H1 (cell line): ENCODE measurements at regions not wholly inside any gene's neighbourhood (a gene's known extent, or its start where the extent isn't known, plus 50 kb on each side); places are given as distances from the start of the nearest gene placed in this dataset.

Experiments used
- BCL11A ChIP-seq, 2 experiments: IDR thresholded peaks; one replicate each; pipeline ENCODE4 v1.6.1; 2011; ENCODE audit warnings: low read depth in 2 of 2, low read length in 2 of 2, mild to moderate bottlenecking in 2 of 2
- EGR1 ChIP-seq: IDR thresholded peaks from 2 replicates; pipeline ENCODE4 v1.6.1; 2011; ENCODE audit warnings: low read depth, low read length, borderline replicate concordance
- JUN ChIP-seq: IDR thresholded peaks from 2 replicates; pipeline ENCODE4 v1.6.1; 2011; ENCODE audit warnings: low read depth, mild to moderate bottlenecking, improper control_type of control experiment, low read length
- POLR2AphosphoS5 ChIP-seq: IDR thresholded peaks from 2 replicates; pipeline ENCODE4 v1.6.1; 2011; ENCODE audit warnings: low read depth, low read length
- RBBP5 ChIP-seq: IDR thresholded peaks from 2 replicates; pipeline ENCODE4 v1.7.1; 2012; ENCODE audit warnings: low read depth, mild to moderate bottlenecking, inconsistent platforms, low read length, moderate library complexity, borderline replicate concordance
- SAP30 ChIP-seq: fragments of 300-600 bp; sonication (generic); IDR thresholded peaks from 2 replicates; pipeline ENCODE4 v1.7.1; 2012; ENCODE audit warnings: low read length, moderate library complexity, mild to moderate bottlenecking, inconsistent platforms; ENCODE audit not compliant: insufficient read depth, insufficient replicate concordance
- SIX5 ChIP-seq: IDR thresholded peaks from 2 replicates; pipeline ENCODE4 v1.6.1; 2011; ENCODE audit warnings: mild to moderate bottlenecking, low read depth, low read length
- TAF7 ChIP-seq: optimal IDR thresholded peaks from 2 replicates; pipeline ENCODE3; 2011; ENCODE audit warnings: low read depth, mild to moderate bottlenecking, inconsistent platforms, low read length, moderate library complexity, borderline replicate concordance
- TF ChIP-seq, protein P1 (sequence below): fragments of 300-600 bp; sonication (generic); IDR thresholded peaks from 2 replicates; pipeline ENCODE4 v1.7.1; 2012; ENCODE audit warnings: low read length, moderate library complexity, mild to moderate bottlenecking, inconsistent platforms; ENCODE audit not compliant: insufficient replicate concordance

DNA sequence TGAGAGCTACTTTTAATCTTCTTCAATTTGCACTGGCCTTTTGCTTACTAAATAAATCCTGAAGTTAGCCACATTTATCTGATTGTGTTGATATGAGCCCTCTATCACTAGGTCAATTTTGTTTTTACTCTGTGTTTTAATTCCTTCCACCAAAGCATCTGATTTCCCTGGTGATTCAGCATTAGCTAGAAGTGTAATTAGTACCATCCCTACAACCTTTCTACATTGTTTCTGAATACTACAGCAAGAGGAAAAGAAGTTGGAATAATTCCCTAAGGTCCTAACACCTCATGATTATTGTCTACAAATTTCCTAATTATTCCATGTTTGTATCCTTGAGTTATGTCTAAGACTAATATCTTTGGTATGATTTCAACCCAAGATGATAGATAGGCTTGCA lies 1093.6 kb downstream of the SUCLG1 start (continued):
- TF ChIP-seq, protein P1, sequence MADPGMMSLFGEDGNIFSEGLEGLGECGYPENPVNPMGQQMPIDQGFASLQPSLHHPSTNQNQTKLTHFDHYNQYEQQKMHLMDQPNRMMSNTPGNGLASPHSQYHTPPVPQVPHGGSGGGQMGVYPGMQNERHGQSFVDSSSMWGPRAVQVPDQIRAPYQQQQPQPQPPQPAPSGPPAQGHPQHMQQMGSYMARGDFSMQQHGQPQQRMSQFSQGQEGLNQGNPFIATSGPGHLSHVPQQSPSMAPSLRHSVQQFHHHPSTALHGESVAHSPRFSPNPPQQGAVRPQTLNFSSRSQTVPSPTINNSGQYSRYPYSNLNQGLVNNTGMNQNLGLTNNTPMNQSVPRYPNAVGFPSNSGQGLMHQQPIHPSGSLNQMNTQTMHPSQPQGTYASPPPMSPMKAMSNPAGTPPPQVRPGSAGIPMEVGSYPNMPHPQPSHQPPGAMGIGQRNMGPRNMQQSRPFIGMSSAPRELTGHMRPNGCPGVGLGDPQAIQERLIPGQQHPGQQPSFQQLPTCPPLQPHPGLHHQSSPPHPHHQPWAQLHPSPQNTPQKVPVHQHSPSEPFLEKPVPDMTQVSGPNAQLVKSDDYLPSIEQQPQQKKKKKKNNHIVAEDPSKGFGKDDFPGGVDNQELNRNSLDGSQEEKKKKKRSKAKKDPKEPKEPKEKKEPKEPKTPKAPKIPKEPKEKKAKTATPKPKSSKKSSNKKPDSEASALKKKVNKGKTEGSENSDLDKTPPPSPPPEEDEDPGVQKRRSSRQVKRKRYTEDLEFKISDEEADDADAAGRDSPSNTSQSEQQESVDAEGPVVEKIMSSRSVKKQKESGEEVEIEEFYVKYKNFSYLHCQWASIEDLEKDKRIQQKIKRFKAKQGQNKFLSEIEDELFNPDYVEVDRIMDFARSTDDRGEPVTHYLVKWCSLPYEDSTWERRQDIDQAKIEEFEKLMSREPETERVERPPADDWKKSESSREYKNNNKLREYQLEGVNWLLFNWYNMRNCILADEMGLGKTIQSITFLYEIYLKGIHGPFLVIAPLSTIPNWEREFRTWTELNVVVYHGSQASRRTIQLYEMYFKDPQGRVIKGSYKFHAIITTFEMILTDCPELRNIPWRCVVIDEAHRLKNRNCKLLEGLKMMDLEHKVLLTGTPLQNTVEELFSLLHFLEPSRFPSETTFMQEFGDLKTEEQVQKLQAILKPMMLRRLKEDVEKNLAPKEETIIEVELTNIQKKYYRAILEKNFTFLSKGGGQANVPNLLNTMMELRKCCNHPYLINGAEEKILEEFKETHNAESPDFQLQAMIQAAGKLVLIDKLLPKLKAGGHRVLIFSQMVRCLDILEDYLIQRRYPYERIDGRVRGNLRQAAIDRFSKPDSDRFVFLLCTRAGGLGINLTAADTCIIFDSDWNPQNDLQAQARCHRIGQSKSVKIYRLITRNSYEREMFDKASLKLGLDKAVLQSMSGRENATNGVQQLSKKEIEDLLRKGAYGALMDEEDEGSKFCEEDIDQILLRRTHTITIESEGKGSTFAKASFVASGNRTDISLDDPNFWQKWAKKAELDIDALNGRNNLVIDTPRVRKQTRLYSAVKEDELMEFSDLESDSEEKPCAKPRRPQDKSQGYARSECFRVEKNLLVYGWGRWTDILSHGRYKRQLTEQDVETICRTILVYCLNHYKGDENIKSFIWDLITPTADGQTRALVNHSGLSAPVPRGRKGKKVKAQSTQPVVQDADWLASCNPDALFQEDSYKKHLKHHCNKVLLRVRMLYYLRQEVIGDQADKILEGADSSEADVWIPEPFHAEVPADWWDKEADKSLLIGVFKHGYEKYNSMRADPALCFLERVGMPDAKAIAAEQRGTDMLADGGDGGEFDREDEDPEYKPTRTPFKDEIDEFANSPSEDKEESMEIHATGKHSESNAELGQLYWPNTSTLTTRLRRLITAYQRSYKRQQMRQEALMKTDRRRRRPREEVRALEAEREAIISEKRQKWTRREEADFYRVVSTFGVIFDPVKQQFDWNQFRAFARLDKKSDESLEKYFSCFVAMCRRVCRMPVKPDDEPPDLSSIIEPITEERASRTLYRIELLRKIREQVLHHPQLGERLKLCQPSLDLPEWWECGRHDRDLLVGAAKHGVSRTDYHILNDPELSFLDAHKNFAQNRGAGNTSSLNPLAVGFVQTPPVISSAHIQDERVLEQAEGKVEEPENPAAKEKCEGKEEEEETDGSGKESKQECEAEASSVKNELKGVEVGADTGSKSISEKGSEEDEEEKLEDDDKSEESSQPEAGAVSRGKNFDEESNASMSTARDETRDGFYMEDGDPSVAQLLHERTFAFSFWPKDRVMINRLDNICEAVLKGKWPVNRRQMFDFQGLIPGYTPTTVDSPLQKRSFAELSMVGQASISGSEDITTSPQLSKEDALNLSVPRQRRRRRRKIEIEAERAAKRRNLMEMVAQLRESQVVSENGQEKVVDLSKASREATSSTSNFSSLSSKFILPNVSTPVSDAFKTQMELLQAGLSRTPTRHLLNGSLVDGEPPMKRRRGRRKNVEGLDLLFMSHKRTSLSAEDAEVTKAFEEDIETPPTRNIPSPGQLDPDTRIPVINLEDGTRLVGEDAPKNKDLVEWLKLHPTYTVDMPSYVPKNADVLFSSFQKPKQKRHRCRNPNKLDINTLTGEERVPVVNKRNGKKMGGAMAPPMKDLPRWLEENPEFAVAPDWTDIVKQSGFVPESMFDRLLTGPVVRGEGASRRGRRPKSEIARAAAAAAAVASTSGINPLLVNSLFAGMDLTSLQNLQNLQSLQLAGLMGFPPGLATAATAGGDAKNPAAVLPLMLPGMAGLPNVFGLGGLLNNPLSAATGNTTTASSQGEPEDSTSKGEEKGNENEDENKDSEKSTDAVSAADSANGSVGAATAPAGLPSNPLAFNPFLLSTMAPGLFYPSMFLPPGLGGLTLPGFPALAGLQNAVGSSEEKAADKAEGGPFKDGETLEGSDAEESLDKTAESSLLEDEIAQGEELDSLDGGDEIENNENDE: no peak
- no peak for TF ChIP-seq RBBP5
- no peak for TF ChIP-seq TAF7
- TF ChIP-seq POLR2AphosphoS5: no peak
- no peak for TF ChIP-seq SAP30
- TF ChIP-seq EGR1: no peak
- TF ChIP-seq JUN: no peak
- TF ChIP-seq BCL11A (IDR thresholded peaks at IDR 0.05; ENCODE audit: low read depth in 2 of 2, low read length in 2 of 2): no peak
- no peak for TF ChIP-seq SIX5
